Omental fat pad (tissue), 3 donors: ENCODE measurements at regions not wholly inside any gene's neighbourhood (a gene's known extent, or its start where the extent isn't known, plus 50 kb on each side); places are given as distances from the start of the nearest gene placed in this dataset.

Experiments
- ATAC-seq: fragments of 150-250 bp; one replicate; pipeline ENCODE4 v1.9.1; 2016; ENCODE audit warnings: mild to moderate bottlenecking, moderate library complexity; ENCODE audit not compliant: low FRiP score
- DNase-seq: peaks from one replicate; pipeline ENCODE4 v3.0.0-alpha.2; 2019; ENCODE audit warnings: low spot score
- CTCF ChIP-seq, 3 donors: fragments of 450-650 bp; IDR thresholded peaks; one replicate each; pipeline ENCODE4 v1.5.1; 2016 to 2017; ENCODE audit warnings: antibody characterized with exemption in 3 of 3, mild to moderate bottlenecking in 3 of 3, moderate library complexity in 2 of 3

GRCh38 chr1:113325022-113325421 is 65.3 kb upstream of the MAGI3 start:
- DNase-seq (no peak), ATAC-seq (no peak)
- no peak for TF ChIP-seq CTCF (IDR thresholded peaks at IDR 0.05)

GRCh38 chr1:113326976-113327375 is 63.3 kb upstream of the MAGI3 start:
- no peak for TF ChIP-seq CTCF (IDR thresholded peaks at IDR 0.05)
- no peak for ATAC-seq
- DNase-seq: no peak

- TF ChIP-seq CTCF (IDR thresholded peaks at IDR 0.05): no peak
- ATAC-seq (no peak), DNase-seq (no peak)
Measured at GRCh38 chr1:113333056-113333455, 57.3 kb upstream of the MAGI3 start.

- ATAC-seq (no peak), DNase-seq (no peak)
- TF ChIP-seq CTCF (IDR thresholded peaks at IDR 0.05): no peak
Measured at GRCh38 chr1:113340038-113340437, 50.3 kb upstream of the MAGI3 start.
